Globus pallidus (tissue), 1 donor: ENCODE measurements at regions not wholly inside any gene's neighbourhood (a gene's known extent, or its start where the extent isn't known, plus 50 kb on each side); places are given as distances from the start of the nearest gene placed in this dataset.
"Not testable (repeated sequence)": the region's sequence is repeated elsewhere in the genome, so short reads cannot be mapped to it uniquely, and the experiment has no call there.

Experiments
- DNase-seq: peaks from one replicate; pipeline ENCODE4 v3.0.0-alpha.2; 2015; ENCODE audit warnings: low spot score

GRCh38 chr16:55061126-55061525 lies 130.5 kb downstream of the IRX5 start:
- DNase-seq = no peak

- DNase-seq = no peak
Measured at GRCh38 chr16:55062442-55062841, 131.8 kb downstream of the IRX5 start.

- no peak for DNase-seq
Measured at GRCh38 chr16:55072976-55073375, 142.3 kb downstream of the IRX5 start.

GRCh38 chr16:55073830-55074229 lies 143.2 kb downstream of the IRX5 start:
- no peak for DNase-seq

- DNase-seq = not testable (repeated sequence)
Measured at GRCh38 chr16:55075208-55075607, 144.5 kb downstream of the IRX5 start.

GRCh38 chr16:55076053-55076452 lies 145.4 kb downstream of the IRX5 start:
- DNase-seq = no peak

- DNase-seq = no peak
Measured at GRCh38 chr16:55077266-55077665, 146.6 kb downstream of the IRX5 start.

GRCh38 chr16:55078153-55078552 lies 147.5 kb downstream of the IRX5 start:
- DNase-seq = no peak

GRCh38 chr16:55078699-55079410 lies 148.2 kb downstream of the IRX5 start:
- DNase-seq = no peak

- no peak for DNase-seq
Measured at GRCh38 chr16:55081622-55082590, 151.2 kb downstream of the IRX5 start.

- no peak for DNase-seq
Measured at GRCh38 chr16:55082591-55082976, 151.9 kb downstream of the IRX5 start.

- DNase-seq = no peak
Measured at GRCh38 chr16:55083052-55083451, 152.4 kb downstream of the IRX5 start.

- DNase-seq = no peak
Measured at GRCh38 chr16:55088098-55088497, 157.4 kb downstream of the IRX5 start.

- no peak for DNase-seq
Measured at GRCh38 chr16:55089600-55089999, 158.9 kb downstream of the IRX5 start.

- DNase-seq = no peak
Measured at GRCh38 chr16:55091213-55091870, 160.7 kb downstream of the IRX5 start.

- DNase-seq = no peak
Measured at GRCh38 chr16:55091871-55092230, 161.2 kb downstream of the IRX5 start.

- DNase-seq = no peak
Measured at GRCh38 chr16:55100100-55100499, 169.4 kb downstream of the IRX5 start.

GRCh38 chr16:55101026-55101425 lies 170.4 kb downstream of the IRX5 start:
- DNase-seq = no peak

GRCh38 chr16:55102077-55102476 lies 171.4 kb downstream of the IRX5 start:
- no peak for DNase-seq

- no peak for DNase-seq
Measured at GRCh38 chr16:55102531-55102930, 171.9 kb downstream of the IRX5 start.

GRCh38 chr16:55107851-55108250 lies 177.2 kb downstream of the IRX5 start:
- no peak for DNase-seq

GRCh38 chr16:55113210-55113609 lies 182.5 kb downstream of the IRX5 start:
- DNase-seq = no peak

- no peak for DNase-seq
Measured at GRCh38 chr16:55115506-55115905, 184.8 kb downstream of the IRX5 start.
